SK-N-MC (cell line): ENCODE measurements at regions not wholly inside any gene's neighbourhood (a gene's known extent, or its start where the extent isn't known, plus 50 kb on each side); places are given as distances from the start of the nearest gene placed in this dataset.

ENCODE experiments used
- DNase-seq: peaks from one replicate; pipeline ENCODE4 v3.0.0-alpha.2; 2011; ENCODE audit warnings: low read depth, low spot score
- H3K27ac ChIP-seq: fragments of 200-600 bp; sonication (generic); 2 replicates; pipeline ENCODE4 v1.5.1; 2016; ENCODE audit warnings: mixed run types
- H3K36me3 ChIP-seq: fragments of 200-600 bp; sonication (generic); 2 replicates; pipeline ENCODE4 v1.6.1; 2017; ENCODE audit warnings: antibody characterized with exemption, low read length, mixed read lengths; ENCODE audit not compliant: insufficient read depth
- H3K4me3 ChIP-seq: fragments of 200-600 bp; sonication (generic); 2 replicates; pipeline ENCODE4 v1.5.1; 2016
- H3K9ac ChIP-seq: fragments of 200-600 bp; sonication (generic); 2 replicates; pipeline ENCODE4 v1.8.0; 2017; ENCODE audit warnings: mixed run types, mixed read lengths; ENCODE audit not compliant: insufficient read length
- H3K9me3 ChIP-seq: fragments of 200-600 bp; sonication (generic); 2 replicates; pipeline ENCODE4 v1.6.1; 2017; ENCODE audit warnings: low read depth, mild to moderate bottlenecking, antibody characterized with exemption, low read length, moderate library complexity, mixed read lengths
- EZH2 ChIP-seq: fragments of 200-600 bp; sonication (generic); IDR thresholded peaks from one replicate; pipeline ENCODE4 v1.6.1; 2017; ENCODE audit warnings: antibody characterized with exemption
- FOXP2 ChIP-seq: optimal IDR thresholded peaks from 2 replicates; pipeline ENCODE3; 2011; ENCODE audit warnings: mild to moderate bottlenecking, moderate library complexity; ENCODE audit not compliant: insufficient read depth; ENCODE audit errors: extremely low read length, control extremely low read depth
- POLR2AphosphoS5 ChIP-seq: IDR thresholded peaks from 2 replicates; pipeline ENCODE4 v1.6.1; 2012; ENCODE audit warnings: mild to moderate bottlenecking, low read depth, low read length, borderline replicate concordance

DNA sequence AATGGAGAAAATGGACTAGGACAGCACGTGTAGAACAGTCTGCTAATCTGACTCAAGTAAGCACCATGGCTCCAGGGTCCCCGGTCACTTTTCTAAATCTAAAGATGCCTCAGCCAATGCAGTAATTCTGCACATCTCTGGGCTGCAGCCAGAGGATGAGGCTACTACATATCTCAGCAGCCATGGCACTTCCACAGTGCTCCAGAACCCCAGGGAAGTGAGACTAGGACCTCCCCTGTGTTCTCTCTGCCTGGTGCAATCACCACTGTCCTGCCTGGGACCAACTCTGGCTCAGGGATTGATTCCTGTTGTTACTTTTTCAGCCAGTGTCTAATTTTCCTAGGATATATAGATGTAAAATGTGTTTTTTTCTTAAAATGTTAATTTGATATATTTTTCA is 129.4 kb upstream of the TOP3B start:
- TF ChIP-seq POLR2AphosphoS5 (no peak), EZH2 (no peak), FOXP2 (no peak)
- Histone ChIP-seq H3K36me3 (no peaks in the 10 kb centered on the region), H3K9me3 (no peaks in the 10 kb centered on the region), H3K4me3 (no peak overlapping the region), H3K27ac (no peak overlapping the region), H3K9ac (no peak overlapping the region)
- DNase-seq, result no peak

DNA sequence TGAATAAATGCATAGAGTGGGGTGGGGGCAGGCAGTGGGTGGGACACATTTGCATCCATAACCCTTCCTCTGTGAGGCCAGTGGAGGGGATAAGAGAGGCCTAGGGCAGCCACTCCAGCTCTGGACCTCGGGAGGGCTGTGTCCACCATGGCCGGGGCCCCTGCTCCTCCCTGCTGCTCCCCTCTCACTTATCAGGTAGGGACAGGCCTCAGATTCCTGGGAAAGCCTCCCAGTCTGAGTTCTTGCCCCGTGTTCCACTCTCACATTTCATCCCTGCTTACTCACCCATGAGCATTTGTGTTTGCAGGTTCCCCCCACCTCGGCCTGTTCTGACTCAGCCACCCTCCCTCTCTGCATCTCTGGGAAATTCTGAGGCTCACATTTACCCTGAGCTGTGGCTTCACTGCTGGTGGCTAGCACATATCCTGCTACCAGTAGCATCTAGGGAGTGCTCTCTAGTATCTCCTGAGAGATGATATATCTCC is 128.7 kb upstream of the TOP3B start:
- DNase-seq, result no peak
- TF ChIP-seq EZH2 (no peak), FOXP2 (no peak), POLR2AphosphoS5 (no peak)
- H3K36me3 ChIP-seq, result no peaks in the 10 kb centered on the region

DNA sequence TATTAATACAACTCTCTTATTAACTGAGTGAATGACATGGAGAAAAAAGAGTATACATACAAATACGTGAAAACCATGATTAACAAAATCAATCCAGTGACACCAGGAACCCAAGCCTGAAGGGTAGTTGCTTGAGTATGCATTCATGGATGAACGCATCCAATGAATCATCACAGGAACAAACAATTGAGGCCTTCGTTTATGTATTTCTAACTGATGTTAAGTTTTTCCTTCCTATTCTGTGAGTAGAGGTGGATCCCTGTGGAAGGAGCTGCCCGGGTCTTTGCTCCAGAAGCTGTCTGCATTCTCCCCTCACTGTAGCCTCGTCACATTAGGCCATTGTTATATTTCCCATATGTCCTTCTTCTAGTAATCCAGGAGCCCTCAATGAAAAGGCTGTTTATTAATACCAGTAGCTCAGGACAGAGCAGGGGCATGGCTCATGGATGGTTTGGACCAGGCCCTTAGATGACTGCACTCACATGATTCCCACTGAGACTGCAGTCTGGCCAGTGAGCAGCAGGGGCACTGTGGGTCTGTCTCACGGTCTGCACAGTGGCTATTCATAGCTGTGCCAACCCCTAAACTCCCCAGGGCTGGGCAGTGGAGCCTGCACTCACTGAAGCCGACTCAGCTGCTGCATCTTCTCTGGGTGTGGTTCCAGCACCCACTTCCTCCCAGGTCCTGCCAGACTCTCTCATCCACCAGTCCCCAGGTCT is 128.1 kb upstream of the TOP3B start:
- Histone ChIP-seq H3K9ac (no peak overlapping the region), H3K4me3 (no peak overlapping the region), H3K36me3 (no peaks in the 10 kb centered on the region), H3K27ac (no peak overlapping the region), H3K9me3 (no peaks in the 10 kb centered on the region)
- no peak for DNase-seq
- TF ChIP-seq FOXP2 (no peak), EZH2 (no peak), POLR2AphosphoS5 (no peak)

More for the DNA sequence above, 128.7 kb upstream of the TOP3B start:
- H3K27ac ChIP-seq, result no peak overlapping the region
- no peaks in the 10 kb centered on the region for H3K9me3 ChIP-seq
- no peak overlapping the region for H3K9ac ChIP-seq
- H3K4me3 ChIP-seq, result no peak overlapping the region

DNA sequence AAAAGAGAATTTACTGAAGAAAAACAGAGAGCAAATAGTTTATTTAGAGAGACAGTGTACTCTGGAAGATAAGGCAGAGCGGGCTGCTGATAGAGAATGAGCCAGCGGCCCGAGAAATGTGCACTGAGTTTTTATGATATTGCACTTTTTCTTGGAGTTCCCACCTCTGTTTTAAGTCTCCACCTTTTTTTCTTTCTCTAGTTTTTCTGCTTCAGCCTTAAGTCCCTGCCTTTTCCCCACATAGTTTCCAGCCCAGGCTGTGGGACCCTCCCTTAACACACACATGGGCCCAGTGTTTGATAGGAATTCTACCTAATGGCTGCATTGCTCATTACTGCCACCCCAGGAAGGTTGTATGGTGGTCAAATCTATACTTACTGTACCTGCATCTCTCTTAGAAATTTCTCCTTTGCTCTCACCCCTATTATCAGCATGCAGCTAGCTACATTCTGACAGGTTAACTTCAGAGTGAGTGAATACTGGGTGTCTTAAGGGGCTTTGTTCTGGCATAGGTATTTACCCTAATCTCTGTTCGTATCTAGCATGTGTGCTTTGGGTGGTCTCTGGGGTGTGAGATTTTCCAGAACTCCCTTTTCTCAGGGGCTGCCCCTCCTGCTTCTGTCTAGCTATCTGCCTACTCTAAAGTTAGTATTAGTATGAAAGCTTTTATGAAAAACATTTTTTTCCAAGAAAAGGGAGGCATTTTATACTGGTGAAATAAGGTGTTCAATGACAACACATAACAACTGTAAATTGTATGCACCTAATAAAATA is 127.3 kb upstream of the TOP3B start:
- TF ChIP-seq EZH2, result no peak
- no peak for TF ChIP-seq POLR2AphosphoS5
- TF ChIP-seq FOXP2, result no peak

DNA sequence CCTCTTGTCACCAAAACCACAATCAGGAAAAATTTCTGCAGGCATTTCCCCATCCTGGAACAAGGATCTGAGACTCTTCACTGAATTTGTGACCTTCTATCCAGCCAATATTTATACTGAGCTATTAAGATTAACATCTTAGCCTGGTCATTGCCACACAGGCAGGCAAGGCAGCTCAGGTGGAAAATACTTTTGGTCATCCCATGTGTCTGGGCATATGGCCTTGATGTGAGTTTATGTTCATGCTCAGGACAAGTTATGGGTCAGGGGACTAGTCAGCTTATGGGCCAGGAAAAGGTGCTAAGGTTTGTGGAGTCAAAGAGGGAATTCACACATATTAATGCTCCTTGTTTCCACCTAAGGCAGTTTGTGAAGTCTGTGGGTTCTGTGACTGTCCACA is 124.3 kb upstream of the TOP3B start:
- no peak overlapping the region for H3K27ac ChIP-seq
- no peaks in the 10 kb centered on the region for H3K36me3 ChIP-seq
- TF ChIP-seq FOXP2, result no peak
- no peak for TF ChIP-seq POLR2AphosphoS5
- no peak for TF ChIP-seq EZH2
- DNase-seq, result no peak
- no peak overlapping the region for H3K9ac ChIP-seq
- H3K9me3 ChIP-seq, result no peaks in the 10 kb centered on the region
- no peak overlapping the region for H3K4me3 ChIP-seq

More for the DNA sequence above, 127.3 kb upstream of the TOP3B start:
- DNase-seq, result no peak
- Histone ChIP-seq H3K4me3 (no peak overlapping the region), H3K9ac (no peak overlapping the region), H3K9me3 (no peaks in the 10 kb centered on the region), H3K27ac (no peak overlapping the region), H3K36me3 (no peaks in the 10 kb centered on the region)

- no peaks in the 10 kb centered on the region for H3K9me3 ChIP-seq
These were observed 122.8 kb upstream of the TOP3B start for GRCh38 chr22:22105364-22105763.

GRCh38 chr22:22103078-22103875 is 120.7 kb upstream of the TOP3B start:
- no peak for TF ChIP-seq POLR2AphosphoS5
- TF ChIP-seq FOXP2, result no peak
- TF ChIP-seq EZH2, result no peak
- Histone ChIP-seq H3K9ac (no peak overlapping the region), H3K9me3 (no peaks in the 10 kb centered on the region), H3K4me3 (no peak overlapping the region), H3K27ac (no peak overlapping the region), H3K36me3 (no peaks in the 10 kb centered on the region)
- DNase-seq, result no peak

More at GRCh38 chr22:22105364-22105763, 122.8 kb upstream of the TOP3B start:
- H3K9ac ChIP-seq, result no peak overlapping the region
- no peak for DNase-seq
- H3K27ac ChIP-seq, result no peak overlapping the region
- no peaks in the 10 kb centered on the region for H3K36me3 ChIP-seq
- no peak for TF ChIP-seq FOXP2
- TF ChIP-seq EZH2, result no peak
- no peak for TF ChIP-seq POLR2AphosphoS5
- no peak overlapping the region for H3K4me3 ChIP-seq

- no peak for TF ChIP-seq EZH2
- no peak for TF ChIP-seq POLR2AphosphoS5
- no peak for TF ChIP-seq FOXP2
- Histone ChIP-seq H3K27ac (no peak overlapping the region), H3K36me3 (no peaks in the 10 kb centered on the region), H3K9me3 (no peaks in the 10 kb centered on the region), H3K9ac (no peak overlapping the region), H3K4me3 (no peak overlapping the region)
- no peak for DNase-seq
These were observed 117.5 kb upstream of the TOP3B start for GRCh38 chr22:22099833-22100812.
